Ovary (tissue), 3 donors: ENCODE measurements at regions not wholly inside any gene's neighbourhood (a gene's known extent, or its start where the extent isn't known, plus 50 kb on each side); places are given as distances from the start of the nearest gene placed in this dataset.

Experiments used
- CTCF ChIP-seq, 3 donors: fragments of 450-650 bp in 2 of 3; fragments of 200-600 bp in 1 of 3; IDR thresholded peaks; one replicate each; pipeline versions ENCODE4 v1.5.1 to v1.8.0; 2016 to 2022; ENCODE audit warnings: antibody characterized with exemption in 3 of 3, mild to moderate bottlenecking in 1 of 3
- EP300 ChIP-seq: sonication (generic); formaldehyde crosslinking; IDR thresholded peaks from one replicate; pipeline ENCODE4 v1.6.1; 2017; ENCODE audit warnings: antibody characterized with exemption
- POLR2A ChIP-seq: fragments of 450-650 bp; IDR thresholded peaks from one replicate; pipeline ENCODE4 v1.6.1; 2017; ENCODE audit warnings: antibody characterized with exemption, mild to moderate bottlenecking, moderate library complexity
- donor health status: DM: no; HTN: no; CAD: no.

GRCh38 chr4:175450446-175450845, 361.6 kb downstream of the GPM6A start:
- TF ChIP-seq CTCF (IDR thresholded peaks at IDR 0.05) (no peak), POLR2A (no peak), EP300 (no peak)
